ENCODE measurements at regions not wholly inside any gene's neighbourhood (a gene's known extent, or its start where the extent isn't known, plus 50 kb on each side); places are given as distances from the start of the nearest gene placed in this dataset.
"Not testable (repeated sequence)": the region's sequence is repeated elsewhere in the genome, so short reads cannot be mapped to it uniquely, and the experiment has no call there.

DNA sequence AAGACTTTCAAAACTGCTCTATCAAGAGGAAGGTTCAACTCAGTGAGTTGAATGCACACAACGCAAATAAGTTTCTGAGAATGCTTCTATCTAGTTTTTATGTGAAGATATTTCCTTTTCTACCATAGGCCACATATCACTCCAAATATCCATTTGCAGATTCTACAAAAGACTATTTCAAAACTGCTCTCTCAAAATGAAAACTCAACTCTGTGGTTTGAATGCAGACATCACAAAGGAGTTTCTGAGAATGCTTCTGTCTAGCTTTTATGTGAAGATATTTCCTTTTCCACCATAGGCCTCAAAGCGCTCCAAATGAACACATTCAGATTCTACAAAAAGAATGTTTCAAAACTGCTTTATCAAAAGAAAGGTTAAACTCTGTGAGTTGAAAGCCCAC, 1093.1 kb upstream of the DEFB115 start:
- DNase-seq (ENCODE audit: low read depth in 1 of 2, low spot score in 1 of 2) = not testable (repeated sequence)

DNA sequence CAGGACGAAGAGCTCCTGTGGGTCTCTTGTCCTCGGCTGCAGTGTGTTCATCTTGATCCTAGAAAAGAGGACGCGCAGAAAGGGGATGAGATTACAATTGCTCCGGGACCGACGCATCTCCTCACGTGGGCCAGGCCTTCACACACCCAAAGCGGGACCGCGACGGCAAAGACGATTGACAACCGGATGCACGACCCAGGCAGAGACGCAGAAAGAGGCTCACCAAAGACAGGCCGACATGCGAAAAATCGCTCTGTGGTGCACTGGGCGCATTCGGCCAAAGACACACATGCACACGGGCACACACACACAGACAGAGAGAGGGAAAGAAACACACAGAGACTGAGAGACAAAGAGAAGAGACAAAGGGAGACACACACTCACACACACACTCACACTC, 1089.9 kb upstream of the DEFB115 start:
- no peak for DNase-seq (ENCODE audit: low read depth in 1 of 2, low spot score in 1 of 2)

DNA sequence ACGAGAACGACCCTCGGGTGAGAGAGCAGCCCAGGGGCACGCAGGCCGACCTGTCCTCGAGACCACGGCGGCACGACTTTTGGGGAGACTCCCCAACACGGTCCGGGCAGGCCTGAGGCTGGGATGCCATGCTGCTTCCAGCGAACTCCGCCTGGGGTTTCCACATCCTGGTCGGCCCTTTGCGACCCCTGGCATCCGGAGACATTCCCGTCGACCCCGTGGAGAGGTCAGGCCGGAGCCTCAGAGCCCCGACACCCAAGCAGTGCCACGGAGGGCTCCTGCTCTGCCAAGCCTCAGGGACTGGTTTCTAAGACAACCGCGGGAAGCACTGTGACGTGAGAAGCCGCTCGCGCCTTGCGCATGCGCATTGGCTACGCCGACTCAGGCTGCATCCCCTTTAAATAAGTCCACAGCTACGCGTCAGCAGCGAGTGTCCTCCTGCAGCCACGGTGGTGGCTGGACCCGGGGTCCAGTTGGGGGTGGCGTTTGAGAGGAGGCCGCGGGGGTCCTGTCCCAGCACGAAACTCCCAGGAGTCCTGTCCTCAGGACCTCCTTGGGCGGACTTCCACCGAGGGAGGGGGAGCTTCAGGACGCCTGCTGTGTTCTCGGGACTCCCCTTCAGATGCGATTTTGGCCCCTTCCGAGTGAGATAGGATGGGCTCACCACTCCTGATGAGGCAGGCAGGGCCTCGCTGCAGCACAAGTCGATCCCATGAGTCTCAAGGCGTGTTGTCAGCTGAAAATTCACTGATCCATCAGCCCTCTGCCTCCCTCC, 1089.3 kb upstream of the DEFB115 start:
- DNase-seq (ENCODE audit: low read depth in 1 of 2, low spot score in 1 of 2) = peak in 1 of 2 donors; percentile 29

DNA sequence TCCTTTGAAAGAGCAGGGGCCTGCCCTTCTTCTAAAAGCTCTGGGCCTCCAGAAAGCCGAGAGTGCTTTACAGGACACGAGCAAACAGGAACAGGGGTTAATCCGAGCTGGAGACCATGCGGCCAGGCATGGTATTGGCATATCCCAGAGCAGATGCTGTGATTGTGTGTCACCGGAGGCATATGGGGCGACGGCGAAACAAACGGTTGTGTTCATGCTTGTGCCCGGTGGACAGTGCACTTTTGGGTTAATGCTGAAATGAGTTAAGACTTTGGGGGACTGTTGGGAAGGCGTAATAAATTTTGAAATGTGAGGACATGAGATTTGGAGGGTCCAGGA, 1088.7 kb upstream of the DEFB115 start:
- no peak for DNase-seq (ENCODE audit: low read depth in 1 of 2, low spot score in 1 of 2)

DNA sequence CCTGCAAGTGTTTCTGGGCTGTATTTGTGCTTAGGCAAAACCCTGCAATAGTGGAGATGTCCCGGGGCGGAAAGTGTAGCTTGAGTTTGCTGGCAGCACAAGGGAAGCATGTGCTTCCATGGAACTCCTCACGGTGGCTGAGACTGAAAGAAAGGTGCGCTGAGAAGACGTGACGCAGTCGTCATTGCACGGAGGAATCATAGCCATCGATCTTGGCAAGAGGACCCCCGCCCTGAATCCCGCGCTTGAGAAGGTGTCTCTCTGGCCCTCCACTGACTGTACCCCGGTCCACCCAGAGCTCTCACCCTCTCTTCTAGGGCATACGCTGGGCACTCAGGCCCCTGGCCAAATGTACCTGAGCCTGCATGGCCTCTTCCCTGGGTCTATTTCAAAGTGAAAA, 1081.8 kb upstream of the DEFB115 start:
- DNase-seq (ENCODE audit: low read depth in 1 of 2, low spot score in 1 of 2) = no peak

DNA sequence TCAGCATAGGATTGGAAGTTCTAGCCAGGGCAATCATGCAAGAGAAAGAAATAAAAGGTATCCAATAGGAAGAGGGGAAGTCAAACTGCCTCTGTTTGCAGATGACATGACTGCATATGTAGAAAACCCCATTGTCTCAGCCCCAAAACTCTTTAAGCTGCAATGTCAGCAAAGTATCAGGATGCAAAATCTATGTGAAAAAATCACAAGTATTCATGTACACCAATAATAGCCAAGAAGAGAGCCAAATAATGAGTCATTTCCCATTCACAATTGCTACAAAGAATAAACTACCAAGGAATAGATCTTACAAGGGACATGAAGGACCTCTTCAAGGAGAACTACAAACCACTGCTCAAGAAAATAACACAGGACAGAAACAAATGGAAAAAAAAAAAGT, 1074.3 kb upstream of the DEFB115 start:
- not testable (repeated sequence) for DNase-seq (ENCODE audit: low read depth in 1 of 2, low spot score in 1 of 2)

DNA sequence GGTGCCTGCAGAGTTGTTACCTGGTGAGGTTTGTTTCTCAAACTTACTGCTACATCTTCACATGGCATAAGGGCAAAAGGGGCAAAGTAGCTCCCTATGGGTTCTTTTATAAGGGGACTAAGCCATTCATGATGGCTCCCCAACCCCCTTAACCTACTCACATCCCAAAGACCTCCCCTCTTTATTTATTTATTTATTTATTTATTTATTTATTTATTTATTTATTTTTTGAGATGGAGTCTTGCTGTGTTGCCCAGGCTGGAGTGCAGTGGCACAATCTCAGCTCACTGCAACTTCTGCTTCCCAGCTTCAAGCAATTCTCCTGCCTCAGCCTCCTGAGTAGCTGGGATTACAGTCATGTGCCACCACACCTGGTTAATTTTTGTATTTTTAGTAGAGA, 1065.7 kb upstream of the DEFB115 start:
- DNase-seq (ENCODE audit: low read depth in 1 of 2, low spot score in 1 of 2) = not testable (repeated sequence)

DNA sequence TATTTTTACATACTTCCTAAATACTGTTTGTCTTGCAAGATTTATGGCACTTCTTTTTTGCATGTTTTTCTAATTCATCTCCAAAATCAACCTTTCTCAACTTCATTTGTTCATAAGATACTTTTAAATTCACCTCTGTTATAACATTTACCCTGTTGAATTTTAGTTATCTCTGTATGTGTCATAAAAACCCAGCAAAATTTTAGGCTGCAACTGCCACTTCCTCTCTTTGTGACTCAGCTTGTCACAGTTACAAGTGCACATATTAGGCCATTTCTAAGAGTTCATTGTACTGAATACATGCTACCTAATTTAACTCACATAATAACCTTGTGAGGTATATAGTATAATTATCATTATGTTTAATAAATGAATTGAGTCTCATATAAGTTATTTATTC, 1023.0 kb upstream of the DEFB115 start:
- DNase-seq (ENCODE audit: low read depth in 1 of 2, low spot score in 1 of 2) = not testable (repeated sequence)

DNA sequence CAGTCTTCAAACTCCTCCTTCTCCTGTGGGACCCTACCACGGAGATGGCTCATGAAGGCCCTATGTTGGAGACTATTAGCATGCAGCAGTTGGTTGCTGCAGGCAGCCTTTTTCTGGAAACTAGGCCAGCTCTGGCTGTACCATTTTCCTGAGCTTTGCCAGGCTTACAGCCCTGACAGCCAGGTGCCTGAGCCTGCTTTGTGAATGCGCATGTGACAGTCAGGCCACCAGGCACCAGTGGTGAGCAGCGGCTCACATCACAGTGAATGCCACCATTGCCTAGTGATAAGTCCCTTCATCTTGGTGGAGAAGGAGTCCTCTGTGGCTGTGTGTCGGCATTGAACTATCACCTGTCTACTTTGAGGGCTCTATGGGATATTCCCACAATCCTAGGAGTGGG, 982.4 kb upstream of the DEFB115 start:
- DNase-seq (ENCODE audit: low read depth in 1 of 2, low spot score in 1 of 2) = not testable (repeated sequence)

DNA sequence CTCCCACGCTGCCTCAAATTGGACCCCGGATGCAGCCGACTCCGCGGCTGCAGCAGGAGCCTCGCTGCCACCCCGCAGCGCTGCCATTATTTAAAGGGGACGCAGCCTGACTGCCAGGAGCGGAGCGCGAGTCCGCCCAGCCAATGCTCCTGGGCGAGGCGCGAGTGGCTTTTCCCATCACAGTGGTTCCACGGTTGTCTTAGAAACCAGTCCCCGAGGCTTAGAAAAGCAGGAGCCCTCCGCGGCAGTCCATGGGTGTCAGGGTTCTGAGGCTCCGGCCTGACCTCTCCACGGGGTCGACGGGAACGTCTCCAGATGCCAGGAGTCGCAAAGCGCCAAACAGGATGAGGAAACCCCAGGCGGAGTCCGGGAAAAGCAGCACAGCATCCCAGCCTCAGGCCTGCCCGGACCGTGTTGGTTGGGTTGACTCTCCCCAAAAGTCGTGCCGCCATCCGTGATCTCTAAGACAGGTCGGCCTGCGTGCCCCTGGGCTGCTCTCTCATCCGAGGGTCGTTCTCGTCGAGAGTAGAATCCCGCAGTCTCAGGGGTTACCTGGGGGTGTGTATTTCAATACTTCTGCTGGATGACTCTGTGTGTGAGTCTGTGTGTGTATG, 975.8 kb upstream of the DEFB115 start:
- DNase-seq (ENCODE audit: low read depth in 1 of 2, low spot score in 1 of 2) = no peak

DNA sequence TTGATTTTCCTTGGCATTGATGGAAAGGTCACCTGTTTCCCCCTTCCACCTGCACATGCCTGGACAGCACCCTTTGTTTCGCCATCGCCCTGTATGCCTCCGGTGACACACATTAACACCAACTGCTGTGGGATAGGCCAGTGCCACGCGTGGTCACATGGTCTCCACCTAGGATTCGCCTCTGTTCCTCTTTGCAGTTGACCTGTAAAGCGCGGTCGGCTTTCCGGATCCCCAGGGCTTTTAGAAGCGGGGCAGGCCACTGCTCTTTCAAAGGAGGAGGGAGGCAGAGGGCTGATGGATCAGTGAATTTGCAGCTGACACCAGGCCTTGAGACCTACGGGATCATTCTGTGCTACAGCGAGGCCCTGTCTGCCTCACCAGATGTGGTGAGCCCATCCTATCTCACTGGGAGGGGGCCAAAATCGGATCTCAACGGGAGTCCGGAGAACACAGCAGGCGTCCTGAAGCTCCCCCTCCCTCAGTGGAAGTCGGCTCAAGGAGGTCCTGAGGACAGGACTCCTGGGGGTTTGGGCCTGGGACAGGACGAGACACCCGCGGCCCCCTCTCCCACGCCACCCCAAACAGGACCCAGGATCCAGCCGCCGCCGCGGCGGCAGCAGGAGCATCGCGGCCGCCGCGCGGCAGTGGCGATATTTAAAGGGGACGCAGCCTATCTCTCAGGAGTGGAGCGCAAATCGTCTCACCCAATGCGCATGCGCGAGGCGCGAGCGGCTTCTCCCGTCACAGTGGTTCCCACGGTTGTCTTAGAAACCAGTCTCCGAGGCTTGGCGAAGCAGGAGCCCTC, 973.8 kb upstream of the DEFB115 start:
- peak; percentile 69 to 70 for DNase-seq (ENCODE audit: low read depth in 1 of 2, low spot score in 1 of 2)

DNA sequence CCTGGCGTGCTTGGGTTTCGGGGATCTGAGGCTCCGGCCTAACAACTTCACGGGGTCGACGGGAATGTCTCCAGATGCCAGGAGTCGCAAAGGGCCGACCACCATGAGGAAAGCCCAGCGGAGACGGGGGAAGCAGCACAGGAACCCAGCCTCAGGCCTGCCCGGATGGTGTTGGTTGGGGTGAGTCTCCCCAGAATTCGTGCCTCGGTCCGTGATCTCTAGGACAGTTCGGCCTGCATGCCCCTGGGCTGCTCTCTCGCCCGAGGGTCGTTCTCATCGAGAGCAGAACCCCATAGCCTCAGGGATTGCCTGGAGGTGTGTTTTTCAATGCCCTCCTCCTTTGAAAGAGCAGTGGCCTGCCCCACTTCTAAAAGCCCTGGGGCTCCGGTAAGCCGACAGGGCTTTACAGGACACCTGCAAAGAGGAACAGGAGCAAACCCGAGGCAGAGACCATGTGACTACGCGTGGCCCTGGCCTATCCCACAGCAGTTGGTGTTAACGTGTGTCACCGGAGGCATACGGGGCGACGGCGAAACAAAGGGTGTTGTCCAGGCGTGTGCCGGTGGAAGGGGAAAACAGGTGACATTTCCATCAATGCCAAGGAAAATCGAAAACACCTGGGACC, 973.1 kb upstream of the DEFB115 start:
- DNase-seq (ENCODE audit: low read depth in 1 of 2, low spot score in 1 of 2) = no peak

DNA sequence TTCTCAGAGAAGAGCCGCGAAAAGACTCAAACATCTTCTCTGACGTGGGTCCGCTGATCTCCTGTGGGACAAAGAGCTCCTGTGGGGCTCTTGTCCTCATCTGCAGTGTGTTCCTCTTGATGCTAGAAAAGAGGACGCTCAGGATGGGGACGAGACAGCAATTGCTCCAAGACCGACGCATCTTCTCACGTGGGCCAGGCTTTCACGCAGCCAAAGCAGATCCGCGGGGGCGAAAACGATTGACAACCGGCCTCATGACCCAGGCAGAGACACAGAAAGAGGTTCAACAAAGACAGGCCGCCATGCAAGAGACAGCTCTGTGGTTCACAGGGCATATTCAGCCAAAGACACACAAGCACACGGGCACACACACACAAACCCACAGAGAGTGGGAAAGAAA, 971.8 kb upstream of the DEFB115 start:
- DNase-seq (ENCODE audit: low read depth in 1 of 2, low spot score in 1 of 2) = no peak

DNA sequence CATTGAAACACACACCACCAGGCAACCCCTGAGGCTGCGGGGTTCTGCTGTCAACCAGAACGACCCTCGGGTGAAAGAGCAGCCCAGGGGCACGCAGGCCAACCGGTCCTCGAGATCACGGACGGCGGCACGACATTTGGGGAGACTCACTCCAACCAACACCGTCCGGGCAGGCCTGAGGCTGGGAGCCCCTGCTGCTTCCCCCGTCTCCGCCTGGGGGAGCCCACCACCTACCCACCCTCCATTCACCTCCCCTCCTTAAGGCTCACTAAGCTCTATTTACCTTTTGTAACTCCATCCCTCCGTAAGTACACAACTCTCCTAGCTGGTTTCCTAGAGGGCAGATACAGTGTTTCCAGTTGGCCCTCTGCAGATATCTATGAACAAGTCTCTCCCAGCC, 971.3 kb upstream of the DEFB115 start:
- no peak for DNase-seq (ENCODE audit: low read depth in 1 of 2, low spot score in 1 of 2)

DNA sequence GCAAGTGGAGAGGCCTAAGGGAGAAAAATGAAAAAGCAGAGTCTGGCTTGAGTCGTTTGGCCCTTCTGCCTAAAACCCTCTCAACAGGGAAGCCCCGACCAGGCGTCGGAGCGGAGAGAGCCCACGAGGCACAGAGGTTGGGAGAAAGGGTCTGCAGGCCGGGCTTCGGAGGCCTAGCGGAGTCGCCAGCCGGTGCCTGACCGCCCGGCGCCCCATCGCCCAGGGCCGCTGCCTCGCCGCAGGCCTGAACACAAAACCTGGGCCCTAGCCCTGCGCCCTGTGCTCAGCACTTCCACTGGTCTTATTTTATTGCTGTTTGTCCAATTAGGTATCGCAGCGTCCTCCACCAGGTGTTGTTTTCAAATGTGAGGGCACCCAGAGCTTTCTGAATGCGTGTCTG, 970.0 kb upstream of the DEFB115 start:
- DNase-seq (ENCODE audit: low read depth in 1 of 2, low spot score in 1 of 2) = not testable (repeated sequence)

DNA sequence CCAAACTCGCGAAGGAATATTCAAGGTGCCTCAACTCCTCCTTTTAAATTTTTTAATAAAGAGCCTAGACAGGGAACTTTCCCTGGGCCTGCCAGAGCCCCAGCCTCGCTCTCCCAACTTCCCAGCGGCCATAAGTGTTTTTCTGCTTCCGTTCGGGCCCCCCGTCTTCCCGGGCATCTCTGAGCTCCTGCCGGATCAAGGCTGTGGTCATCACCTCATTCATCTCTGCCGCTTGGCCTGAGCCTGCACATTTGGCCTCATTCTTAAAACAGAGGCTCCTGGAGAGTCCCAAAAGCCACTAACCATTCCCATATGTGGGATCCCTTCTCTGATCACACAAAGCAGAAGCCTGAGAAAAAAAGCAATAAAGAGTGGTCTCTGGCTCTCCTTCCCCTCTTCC, 969.1 kb upstream of the DEFB115 start:
- DNase-seq (ENCODE audit: low read depth in 1 of 2, low spot score in 1 of 2) = no peak

DNA sequence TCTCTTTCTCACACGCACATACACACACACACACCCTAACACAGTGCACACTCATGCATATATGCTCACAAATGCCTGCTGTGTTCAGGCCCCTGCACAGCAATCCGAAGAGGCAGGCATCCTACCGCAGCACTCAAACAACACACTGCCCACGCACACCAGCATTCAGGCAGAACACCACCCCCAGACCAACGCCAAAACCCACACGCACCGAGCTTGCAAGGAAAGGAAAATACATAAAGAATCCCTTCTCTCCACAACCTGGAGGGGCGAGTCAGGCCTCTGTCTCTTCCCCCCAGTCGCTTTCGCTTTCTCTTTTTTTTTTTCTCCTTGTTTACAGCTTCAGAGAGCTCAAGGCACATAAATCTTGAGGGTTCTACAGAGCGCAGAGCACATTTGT, 968.4 kb upstream of the DEFB115 start:
- DNase-seq (ENCODE audit: low read depth in 1 of 2, low spot score in 1 of 2) = not testable (repeated sequence)

DNA sequence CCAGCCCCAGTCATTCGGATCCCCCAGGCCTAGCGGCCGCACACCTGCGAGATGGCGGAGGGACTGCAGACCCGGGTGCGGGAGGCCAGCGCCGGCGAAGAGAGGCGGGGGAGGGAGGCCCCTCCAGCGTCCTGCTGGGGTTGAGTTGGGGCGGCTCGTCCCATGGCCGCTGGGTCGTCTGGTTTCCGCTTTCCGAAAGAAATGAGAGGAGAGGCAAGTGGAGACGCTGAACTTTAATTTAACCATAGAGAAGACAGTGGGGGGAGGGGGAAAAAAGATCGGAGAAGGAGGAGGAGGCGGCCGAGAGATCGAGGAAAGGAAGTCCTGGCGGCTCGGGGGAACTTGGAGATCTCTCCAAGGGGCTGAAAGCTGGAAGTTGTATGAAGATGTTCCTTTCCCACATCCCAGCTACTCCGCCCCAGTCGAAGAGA, 967.7 kb upstream of the DEFB115 start:
- DNase-seq (ENCODE audit: low read depth in 1 of 2, low spot score in 1 of 2) = not testable (repeated sequence)

DNA sequence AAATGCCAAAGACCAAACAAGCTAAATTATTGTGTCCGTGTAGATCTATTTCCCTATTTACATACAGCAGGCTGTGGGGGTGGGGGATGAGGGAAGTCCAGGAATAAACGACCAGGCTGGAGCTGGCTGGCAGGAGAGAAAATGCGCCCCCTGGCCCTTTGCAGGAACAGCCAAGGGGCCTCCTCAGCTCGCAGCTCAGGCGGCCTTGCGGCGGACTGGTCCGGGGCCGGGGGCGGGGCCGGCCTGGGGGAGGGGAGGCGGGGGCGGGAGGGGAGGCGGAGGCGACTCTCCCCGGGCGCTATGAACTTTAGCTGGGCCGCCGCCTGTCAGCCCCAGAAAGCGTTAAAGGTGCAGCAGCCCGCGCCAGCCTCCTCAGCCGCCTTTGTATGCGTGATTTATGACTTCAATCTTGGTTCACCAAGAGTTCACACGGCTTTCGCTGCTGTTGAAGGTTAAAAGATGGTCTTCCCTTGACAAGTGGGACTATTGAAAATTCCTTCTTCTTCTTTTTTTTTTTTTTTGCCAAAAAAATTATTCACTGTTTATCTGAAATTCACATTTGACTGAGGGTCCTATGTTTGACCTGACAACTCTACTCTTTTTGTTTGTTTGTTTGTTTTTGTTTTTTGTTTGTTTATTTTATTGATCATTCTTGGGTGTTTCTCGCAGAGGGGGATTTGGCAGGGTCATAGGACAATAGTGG, 967.0 kb upstream of the DEFB115 start:
- DNase-seq (ENCODE audit: low read depth in 1 of 2, low spot score in 1 of 2) = not testable (repeated sequence)

DNA sequence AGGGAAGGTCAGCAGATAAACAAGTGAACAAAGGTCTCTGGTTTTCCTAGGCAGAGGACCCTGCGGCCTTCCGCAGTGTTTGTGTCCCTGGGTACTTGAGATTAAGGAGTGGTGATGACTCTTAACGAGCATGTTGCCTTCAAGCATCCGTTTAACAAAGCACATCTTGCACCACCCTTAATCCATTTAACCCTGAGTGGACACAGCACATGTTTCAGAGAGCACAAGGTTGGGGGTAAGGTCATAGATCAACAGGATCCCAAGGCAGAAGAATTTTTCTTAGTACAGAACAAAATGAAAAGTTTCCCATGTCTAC, 966.4 kb upstream of the DEFB115 start:
- DNase-seq (ENCODE audit: low read depth in 1 of 2, low spot score in 1 of 2) = not testable (repeated sequence)

DNA sequence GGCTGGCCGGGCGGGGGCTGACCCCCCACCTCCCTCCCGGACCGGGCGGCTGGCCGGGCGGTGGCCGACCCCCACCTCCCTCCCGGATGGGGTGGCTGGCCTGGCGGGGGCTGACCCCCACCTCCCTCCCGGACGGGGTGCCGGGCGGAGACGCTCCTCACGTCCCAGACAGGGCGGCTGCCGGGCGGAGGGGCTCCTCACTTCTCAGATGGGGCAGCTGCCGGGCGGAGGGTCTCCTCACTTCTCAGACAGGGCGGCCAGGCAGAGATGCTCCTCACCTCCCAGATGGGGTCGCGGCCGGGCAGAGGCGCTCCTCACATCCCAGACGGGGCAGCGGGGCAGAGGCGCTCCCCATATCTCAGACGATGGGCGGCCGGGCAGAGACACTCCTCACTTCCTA, 965.8 kb upstream of the DEFB115 start:
- DNase-seq (ENCODE audit: low read depth in 1 of 2, low spot score in 1 of 2) = not testable (repeated sequence)
